HL-60/S4 treated with retinoic acid at 250 ng/mL for 4 days and 3 days (cell line): ENCODE measurements at regions not wholly inside any gene's neighbourhood (a gene's known extent, or its start where the extent isn't known, plus 50 kb on each side); places are given as distances from the start of the nearest gene placed in this dataset.

Source experiments
- in situ Hi-C: fragments of 300-500 bp; cut with MboI; formaldehyde crosslinking; loops from 2 replicates; pipeline ENCODE4 v1.7.0; 2022; ENCODE audit warnings: low sequenced_read_pairs

DNA sequence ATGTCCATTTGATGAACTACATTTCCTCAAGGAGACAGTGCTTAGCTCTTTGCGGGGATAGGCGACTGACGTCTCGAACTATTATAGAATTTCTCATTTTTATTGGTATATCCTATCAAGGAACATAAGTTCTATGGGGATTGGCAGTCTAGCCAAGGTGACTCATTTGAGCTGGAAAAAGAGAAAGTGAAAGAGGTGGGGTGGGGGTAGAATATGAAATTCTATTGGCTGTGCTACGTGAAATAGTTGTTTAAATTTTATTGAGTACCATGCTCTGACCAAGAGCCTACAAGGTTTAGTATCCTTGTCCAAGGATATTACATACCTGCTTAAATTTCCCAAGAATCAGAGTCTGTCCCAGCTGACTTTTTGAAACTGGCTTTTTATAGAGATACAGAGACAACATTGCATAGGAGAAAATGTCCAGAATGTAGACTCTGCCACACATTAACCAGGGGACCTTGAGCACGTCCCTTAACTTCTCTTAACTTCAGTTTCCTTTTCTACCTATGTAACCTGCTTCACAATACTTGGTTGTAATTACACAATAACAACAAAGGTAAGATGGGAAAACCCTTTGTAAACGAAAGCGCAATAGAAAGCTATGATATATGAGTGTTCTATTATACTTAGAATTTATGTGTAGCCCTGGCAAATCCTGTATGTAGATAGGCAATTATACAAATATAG is 226.4 kb upstream of the WWC1 start:
- in situ Hi-C loops: no loop called here

DNA sequence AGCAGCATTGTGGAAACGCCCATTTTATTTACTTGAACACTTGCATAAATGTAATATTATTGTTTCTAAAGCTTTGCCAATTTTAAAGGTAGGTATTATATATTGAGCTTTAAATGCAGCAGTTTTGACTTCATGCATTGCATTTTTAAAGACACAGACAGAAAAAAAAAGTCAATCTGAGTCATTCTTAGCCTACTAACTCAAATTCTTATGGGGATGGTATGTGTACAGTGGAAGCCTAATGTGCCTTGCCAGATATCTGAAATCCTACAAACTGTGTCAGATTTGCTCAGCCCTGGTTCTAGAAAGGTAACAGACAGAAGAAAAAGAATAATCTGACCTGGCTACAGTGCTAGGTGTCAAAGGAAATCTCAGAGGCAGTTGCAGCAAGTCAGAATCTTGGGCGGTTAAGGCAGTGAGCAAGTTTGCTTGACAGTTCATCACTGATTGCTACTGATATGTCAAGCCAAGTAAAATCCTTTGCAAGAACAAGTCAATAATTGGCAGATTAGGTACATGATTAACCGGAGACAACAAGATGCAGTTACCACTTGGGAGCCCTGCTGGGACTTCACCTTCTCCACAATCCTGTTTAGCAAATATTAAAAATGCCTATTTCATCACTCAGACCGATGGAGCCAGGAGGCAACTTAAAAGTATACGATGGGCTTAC is 224.8 kb upstream of the WWC1 start:
- in situ Hi-C loops: no loop called here

GRCh38 chr5:168070761-168071160 is 220.7 kb upstream of the WWC1 start:
- in situ Hi-C loops: no loop called here

- in situ Hi-C loops: no loop called here
These were observed 218.8 kb upstream of the WWC1 start for GRCh38 chr5:168072665-168073064.

DNA sequence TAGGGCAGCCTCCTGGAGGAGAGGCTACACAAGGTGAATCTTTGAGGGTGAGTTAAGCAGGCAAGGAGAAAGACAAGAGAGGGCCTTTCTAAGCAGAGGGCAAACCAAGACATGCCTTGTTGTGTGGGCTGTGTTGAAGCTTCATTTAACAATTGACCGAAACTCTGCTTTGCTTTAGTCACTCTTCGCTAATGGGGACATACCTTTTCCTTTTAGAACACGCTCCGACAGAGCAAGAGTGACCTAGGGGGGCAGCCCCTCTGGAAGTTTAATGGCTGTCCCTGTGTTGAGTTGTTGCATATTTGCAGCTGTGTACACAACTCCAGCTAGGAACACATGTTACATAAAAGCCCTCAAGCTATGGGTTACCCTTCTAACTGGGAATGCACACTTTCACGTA is 218.1 kb upstream of the WWC1 start:
- in situ Hi-C loops: no loop called here

- in situ Hi-C loops: no loop called here
These were observed 217.2 kb upstream of the WWC1 start for GRCh38 chr5:168073991-168074800.

DNA sequence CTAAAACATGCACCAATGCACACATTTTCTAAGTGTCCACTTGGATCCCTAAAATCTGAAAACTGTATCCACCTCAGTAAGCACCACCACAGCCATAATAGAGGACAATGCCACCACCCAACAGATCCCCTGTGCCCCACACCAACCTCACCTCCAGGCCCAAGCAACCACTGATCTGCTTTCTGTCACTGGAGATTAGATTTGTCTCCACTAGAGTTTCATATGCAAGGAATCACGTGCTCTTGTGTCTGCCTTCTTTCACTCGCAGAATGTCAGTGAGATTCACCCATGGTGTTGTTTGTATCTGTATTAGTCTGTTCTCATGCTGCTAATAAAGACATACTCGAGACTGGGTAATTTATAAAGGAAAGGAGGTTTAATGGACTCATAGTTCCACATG is 216.1 kb upstream of the WWC1 start:
- in situ Hi-C loops: no loop called here

DNA sequence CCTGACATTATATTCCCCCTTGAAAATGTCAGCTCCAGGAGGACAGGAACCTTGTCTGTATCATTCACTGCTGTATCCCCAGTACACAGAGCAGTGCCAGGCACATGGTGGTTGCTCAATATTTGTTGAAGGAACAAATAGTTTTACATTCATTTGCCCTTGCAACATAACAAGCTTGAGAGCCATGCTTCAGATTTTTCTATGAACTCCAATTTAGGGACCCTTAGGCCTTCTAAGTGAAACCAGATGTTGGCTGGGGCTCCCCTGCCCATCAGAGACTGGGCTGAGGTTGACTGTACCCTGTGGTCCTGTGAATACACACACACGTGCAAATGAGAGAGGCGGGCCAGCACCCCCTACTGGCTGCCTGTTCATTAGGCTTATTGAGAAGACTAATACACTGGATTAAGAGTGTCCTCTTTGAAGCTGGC is 214.9 kb upstream of the WWC1 start:
- in situ Hi-C loops: no loop called here

DNA sequence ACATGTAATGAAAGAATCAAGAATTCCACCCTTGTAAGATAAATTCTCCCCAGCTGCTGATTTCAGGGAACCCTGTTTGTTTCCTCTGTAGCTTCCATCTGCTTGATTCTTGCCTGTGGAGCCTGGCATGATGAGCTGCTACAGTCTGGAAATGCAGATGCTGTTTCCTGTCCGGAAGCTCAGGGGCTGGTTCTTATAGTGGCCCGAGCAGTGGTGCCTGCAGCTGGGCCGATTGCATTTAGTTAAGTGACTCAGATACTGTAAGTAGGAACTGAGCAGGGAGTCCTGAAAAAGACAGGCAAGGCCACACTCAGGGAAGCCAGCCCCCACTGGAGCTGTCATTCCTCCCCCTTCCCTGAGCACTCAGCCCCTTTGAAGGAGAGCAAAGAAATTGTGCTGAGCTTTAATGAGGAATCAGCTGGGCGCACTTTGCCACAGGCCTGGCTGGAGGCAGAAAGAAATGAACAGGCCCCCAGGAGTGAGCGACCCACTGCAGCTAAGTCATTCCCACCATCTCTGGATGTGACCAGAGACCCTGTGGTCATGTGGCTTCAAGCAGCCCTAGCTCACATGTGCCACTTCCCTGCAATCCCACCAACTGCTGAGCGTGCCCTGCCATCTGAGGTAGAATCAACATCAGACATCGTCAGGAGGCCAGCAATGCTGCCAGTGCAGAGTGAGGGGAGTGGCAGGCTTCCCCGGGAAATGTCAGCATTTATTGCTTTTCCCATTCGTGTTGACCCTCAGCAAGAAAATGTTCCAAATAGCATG is 206.0 kb upstream of the WWC1 start:
- in situ Hi-C loops: no loop called here

- in situ Hi-C loops: no loop called here
These were observed 205.3 kb upstream of the WWC1 start for GRCh38 chr5:168086104-168086610.

DNA sequence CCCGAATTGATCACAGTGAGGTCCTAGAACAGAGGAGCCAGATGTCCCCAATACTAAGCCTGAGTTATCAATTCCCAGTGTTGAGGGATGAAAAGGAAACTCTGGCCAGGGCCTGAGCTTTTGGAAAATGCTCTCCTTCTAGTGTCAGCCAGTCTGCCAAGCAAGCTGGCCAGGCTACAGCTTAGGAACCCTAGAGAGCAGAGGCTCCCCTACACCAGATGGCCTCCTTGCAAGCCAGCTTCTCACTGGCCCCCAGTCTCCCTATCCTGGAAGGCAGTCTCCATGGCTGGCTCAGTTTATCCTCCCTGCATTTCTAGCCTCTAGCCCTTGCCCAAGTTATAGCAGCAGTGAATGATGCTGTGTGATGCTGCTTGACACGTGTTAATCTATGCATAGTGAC is 204.7 kb upstream of the WWC1 start:
- in situ Hi-C loops: no loop called here

DNA sequence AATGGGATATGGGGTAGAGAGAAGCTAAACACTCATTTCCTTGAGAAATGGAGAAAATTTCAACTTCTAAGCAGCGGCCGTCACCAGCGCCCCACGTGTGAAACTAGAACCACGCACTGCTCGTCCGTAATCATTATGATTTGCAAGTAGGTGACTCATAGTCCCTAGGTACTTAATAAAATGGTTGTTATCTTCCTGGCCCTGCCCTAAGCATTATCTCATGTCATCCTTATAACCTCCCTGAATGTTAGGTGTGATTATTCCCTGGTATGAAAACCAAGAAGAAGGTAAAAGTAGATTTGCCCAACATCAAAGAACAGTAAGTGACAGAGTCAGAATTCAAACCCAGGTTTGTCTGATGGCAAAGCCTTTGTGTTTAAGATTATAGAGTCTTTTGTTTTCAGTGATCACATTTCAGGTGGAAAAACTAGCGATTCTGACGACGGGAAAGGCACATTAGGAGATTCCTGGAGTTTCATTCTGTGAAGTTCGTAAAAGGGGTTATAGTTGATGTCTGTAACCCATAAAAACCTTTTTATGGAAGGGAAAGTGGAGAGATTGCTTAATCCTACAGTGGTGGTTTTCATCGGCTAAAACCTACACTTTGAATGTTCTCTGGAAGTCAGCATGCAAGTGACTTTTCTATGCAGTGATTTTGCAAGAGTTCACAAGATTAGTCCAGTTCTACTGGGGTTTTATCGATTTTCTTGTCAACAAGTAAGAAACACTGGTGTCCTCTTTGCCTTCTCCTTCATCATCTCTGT is 202.9 kb upstream of the WWC1 start:
- in situ Hi-C loops: no loop called here

DNA sequence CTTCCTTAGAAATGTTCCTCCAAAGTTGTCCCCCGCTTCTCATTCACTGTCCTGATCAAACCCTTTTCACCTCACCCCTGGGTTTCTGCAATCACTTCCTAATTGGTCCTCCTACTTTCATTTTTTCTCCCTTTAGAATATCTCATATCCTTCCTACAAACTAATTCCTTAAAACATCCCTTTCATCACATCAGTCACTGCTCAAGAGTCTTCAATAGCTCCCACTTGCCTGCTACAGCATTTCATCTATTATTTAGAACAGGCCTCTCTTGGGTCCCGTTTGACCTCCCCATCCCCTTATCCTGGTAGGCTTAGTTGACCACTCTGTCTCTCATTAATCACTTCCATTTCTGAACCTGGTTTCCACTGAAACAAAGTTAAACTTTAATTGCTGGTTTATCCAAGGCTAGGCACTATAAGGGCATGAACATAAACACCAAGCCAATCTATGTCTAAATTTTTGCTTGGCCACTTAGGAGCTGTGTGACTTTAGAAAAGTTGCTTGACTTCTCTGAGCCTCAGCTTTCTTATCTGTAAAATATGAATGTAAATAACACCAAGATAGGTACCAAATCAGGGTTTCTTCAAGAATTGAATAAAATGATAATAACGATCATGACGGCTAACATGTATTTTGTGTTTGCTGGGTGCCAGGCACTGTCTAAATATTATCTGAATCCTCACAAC is 202.1 kb upstream of the WWC1 start:
- in situ Hi-C loops: no loop called here

GRCh38 chr5:168092209-168093185 is 198.9 kb upstream of the WWC1 start:
- in situ Hi-C loops: no loop called here

DNA sequence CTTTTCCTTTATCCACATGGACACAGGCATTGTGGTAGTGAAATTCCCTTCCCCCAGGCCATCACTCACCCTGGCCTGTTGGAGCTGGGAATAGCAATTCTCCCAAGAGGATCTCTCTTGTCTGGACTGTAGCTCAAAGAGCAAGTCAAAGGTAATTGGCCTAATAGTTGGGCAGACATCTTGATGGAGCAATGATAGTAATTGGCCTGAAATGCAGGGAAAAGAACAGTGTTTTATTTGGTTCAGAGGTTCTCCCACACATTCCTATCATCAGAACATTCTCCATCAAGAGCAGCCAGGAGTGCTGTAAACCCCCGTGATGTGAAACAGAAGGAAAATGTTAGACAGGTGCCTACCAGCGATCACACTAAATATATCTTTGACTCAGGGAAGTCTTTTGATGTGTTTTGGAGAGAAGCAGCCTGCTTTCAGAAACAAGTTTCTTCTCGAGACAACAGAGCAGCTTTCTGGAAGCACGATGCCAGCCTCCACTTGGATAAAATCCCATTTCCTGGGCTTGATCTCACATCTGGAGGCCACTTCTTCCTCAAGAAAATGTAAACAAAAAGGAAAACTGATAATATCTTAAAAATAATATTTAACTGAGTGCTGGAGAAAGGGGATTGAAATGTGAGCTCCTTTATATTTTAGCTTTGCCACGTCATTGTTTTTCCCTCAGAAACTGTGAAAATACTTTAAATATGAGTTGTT is 198.1 kb upstream of the WWC1 start:
- in situ Hi-C loops: no loop called here

DNA sequence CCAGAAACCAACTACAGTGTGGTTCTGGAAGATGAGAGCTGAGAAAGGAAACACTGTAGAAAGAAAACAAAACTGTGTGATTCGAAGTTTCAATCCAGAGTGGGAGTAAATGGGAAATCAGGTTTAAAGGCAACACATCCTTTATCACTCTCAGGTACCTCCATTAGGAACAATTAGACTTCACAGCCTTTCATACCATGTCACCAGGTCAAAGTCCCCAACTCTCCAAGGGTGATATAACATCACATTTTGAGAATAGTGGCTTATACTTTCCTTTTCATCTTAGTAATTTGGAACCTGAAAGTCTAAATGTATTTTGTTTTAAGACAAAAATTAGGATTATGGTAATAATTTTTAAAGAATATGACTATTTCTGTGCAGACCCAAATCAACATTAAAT is 194.9 kb upstream of the WWC1 start:
- in situ Hi-C loops: no loop called here

GRCh38 chr5:168097876-168098653 is 193.4 kb upstream of the WWC1 start:
- in situ Hi-C loops: no loop called here
